K562 (cell line): ENCODE measurements at regions not wholly inside any gene's neighbourhood (a gene's known extent, or its start where the extent isn't known, plus 50 kb on each side); places are given as distances from the start of the nearest gene placed in this dataset.

Experiments
- ESRRA ChIP-seq: fragments of 450-650 bp; IDR thresholded peaks from 2 replicates; pipeline ENCODE4 v1.6.1; 2014; ENCODE audit warnings: low read depth, mild to moderate bottlenecking, moderate library complexity, borderline replicate concordance
- MBD2 ChIP-seq: sonication (generic); IDR thresholded peaks from 2 replicates; pipeline ENCODE4 v1.6.1; 2016; ENCODE audit warnings: low read depth, borderline replicate concordance
- MTF1 ChIP-seq: fragments of 250-450 bp; sonication (Bioruptor Pico); IDR thresholded peaks from 2 replicates; pipeline ENCODE4 v1.9.0; 2021; ENCODE audit warnings: moderate library complexity, mild to moderate bottlenecking, inconsistent platforms, borderline replicate concordance
- NR4A1 ChIP-seq, 2 experiments: fragments of 250-450 bp in 1 of 2; fragments of 450-650 bp in 1 of 2; sonication (Bioruptor Pico) in 1 of 2; IDR thresholded peaks; 2 replicates each; pipeline versions ENCODE4 v1.4.0 to v1.6.1; 2016 to 2020; ENCODE audit warnings: mild to moderate bottlenecking in 2 of 2, missing compliant biosample characterization in 1 of 2, missing genetic modification characterization in 1 of 2, moderate library complexity in 1 of 2
- PPARD ChIP-seq: fragments of 250-450 bp; sonication (Bioruptor Pico); IDR thresholded peaks from 2 replicates; pipeline ENCODE4 v1.8.0; 2022; ENCODE audit warnings: inconsistent platforms, mild to moderate bottlenecking, moderate library complexity
- SMC3 ChIP-seq: conservative IDR thresholded peaks from 2 replicates; pipeline ENCODE4 v1.6.1; 2011; ENCODE audit warnings: low read depth, low read length, improper control_type of control experiment; ENCODE audit not compliant: insufficient read depth

GRCh38 chr13:38013676-38014075, 144.1 kb upstream of the TRPC4 start:
- TF ChIP-seq MBD2: no peak
- TF ChIP-seq SMC3: no peak
- TF ChIP-seq NR4A1 (CRISPR knock-in tag; IDR thresholded peaks at IDR 0.05): no peak
- TF ChIP-seq NR4A1 (tag; IDR thresholded peaks at IDR 0.05): no peak
- no peak for TF ChIP-seq PPARD
- no peak for TF ChIP-seq ESRRA
- no peak for TF ChIP-seq MTF1
